COLO668 (cell line): ENCODE measurements at regions not wholly inside any gene's neighbourhood (a gene's known extent, or its start where the extent isn't known, plus 50 kb on each side); places are given as distances from the start of the nearest gene placed in this dataset.

ENCODE experiments used
- DNase-seq: peaks from one replicate; lab custom pipeline; 2025; ENCODE audit not compliant: unreplicated experiment; lab: John Stamatoyannopoulos, UW

DNA sequence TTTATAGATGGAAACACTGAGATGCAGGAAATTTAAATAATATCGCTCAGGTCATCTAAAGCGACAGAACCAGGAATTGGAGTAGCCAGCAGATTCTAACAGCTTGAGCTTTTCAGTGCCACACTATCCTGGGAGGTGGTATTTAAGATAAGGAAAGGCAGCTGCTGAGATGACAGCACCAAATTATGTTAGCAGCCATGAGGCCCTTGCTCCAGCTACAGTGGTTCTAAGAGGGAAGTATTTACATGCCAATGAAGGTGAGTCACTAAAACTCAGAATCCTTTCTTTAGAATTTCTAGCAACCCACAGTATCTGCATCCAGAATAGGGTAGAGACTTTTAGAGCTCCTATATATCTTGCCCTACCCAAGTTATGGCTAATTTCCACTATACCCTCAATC, 127.0 kb upstream of the VLDLR start:
- DNase-seq = no peak

- DNase-seq = no peak
These were observed 126.2 kb upstream of the VLDLR start for GRCh38 chr9:2495221-2496005.

DNA sequence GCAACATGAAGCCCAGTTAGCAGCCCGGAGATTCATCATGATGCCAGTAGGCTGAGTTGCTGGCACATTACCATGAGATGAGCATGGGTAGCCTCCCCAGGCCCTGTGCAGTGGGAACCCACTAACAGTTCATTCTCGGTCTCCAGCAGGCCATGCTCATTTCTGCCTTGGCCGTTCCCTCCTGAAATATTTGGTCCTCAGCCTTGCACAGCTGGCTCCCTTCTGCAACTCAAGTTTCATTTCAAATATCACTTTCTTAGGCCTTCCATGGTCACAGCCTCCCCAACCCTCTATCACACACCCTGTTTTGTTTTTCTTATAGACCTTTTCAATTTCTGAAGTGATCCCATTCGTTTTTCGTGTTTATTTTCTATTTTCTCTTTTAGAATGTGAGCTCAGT, 125.4 kb upstream of the VLDLR start:
- DNase-seq = no peak

- DNase-seq = no peak
These were observed 124.7 kb upstream of the VLDLR start for GRCh38 chr9:2496934-2497333.

DNA sequence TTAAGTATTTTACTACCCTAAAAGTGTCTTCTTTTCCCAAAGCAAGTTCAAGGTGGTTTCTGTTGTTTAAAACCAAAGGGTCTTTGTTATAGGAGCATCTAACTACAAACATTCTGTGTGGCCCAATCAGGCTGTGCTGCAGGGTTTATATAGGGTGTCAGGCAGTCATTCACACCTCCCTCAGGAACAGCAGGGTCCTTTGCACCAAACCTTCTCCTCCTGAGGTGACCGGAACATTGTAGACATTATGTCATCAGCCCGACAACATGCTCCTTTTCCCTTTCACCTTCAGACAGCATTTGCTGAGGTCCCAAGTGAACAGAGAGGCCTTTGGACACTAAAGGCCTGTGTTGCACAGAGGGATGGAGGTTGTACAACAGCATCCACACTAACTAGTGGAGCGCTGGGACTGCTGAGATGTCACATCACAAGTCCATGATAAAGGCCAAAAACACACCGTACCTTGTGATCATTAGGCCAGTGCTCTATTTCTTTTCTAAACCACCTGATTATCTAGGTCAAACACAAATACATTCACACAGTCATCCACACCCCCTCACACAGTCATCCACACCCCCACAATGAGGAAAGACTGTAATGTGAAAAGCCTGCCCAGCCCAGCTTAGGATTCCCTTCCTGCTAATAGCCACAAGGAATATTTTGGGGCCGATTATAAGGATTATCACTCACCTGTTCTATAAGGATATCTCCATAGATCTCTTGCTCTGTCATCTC, 123.8 kb upstream of the VLDLR start:
- no peak for DNase-seq

GRCh38 chr9:2502210-2502609, 119.4 kb upstream of the VLDLR start:
- DNase-seq = no peak

DNA sequence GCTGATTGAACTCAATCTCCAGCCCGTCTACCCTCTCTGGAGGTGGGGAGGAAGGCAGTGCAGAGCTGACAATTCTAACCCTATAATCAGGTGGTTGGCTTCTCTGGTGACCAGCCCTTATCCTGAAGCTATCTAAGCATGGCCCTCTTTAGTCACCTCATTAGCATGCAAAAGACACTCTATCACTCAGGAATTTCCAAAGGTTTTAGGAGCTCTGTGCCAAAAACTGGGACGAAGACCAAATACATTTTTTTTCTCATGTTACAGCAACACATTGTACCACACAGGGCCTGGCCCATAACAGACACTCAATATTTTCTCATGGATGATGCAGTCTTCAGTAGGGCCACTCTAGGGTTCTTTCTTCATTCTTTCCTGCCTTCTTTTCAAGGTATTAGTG, 118.8 kb upstream of the VLDLR start:
- DNase-seq = no peak

- DNase-seq = no peak
These were observed 115.3 kb upstream of the VLDLR start for GRCh38 chr9:2506321-2506720.

- no peak for DNase-seq
These were observed 98.0 kb upstream of the VLDLR start for GRCh38 chr9:2523591-2523990.

DNA sequence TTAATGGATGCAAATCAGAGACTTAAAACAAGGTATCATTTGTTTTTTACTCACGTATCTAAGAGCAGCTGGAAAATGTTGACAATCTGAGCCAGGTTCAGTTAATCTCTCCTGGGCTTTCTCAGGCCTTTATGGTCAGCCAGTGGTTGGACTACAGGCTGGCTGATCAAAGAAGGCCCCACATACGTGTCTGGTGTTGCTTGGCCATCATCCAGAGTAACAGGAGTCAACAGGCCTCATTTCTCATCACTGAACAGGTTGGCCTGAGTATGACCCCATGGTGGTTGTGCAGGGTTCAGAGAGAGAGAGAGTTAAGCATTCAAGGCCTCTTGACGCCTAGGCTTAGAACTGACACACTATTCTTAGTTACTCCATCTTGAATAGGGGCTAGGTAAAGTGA, 97.0 kb upstream of the VLDLR start:
- no peak for DNase-seq

- DNase-seq = no peak
These were observed 96.4 kb upstream of the VLDLR start for GRCh38 chr9:2525147-2525546.

- no peak for DNase-seq
These were observed 95.3 kb upstream of the VLDLR start for GRCh38 chr9:2526071-2526828.

DNA sequence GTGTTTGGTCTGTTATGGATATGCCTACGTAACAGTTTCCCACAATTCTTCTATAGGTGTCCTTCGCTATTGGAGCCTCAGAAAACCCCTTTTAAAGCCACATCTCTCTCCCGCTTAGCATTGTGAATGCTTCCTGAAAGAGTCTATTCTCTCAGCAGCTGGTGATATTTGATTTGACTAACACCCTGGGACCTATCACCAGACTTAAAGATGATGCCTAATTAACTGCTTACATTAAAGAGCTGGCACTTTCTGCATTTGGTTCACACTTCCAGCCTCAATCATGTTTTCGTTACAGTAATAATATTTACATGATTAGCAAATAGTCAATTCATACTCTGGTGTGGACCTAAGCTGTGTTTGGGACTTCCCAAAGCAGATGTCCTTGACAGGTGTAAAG, 90.1 kb upstream of the VLDLR start:
- no peak for DNase-seq

DNA sequence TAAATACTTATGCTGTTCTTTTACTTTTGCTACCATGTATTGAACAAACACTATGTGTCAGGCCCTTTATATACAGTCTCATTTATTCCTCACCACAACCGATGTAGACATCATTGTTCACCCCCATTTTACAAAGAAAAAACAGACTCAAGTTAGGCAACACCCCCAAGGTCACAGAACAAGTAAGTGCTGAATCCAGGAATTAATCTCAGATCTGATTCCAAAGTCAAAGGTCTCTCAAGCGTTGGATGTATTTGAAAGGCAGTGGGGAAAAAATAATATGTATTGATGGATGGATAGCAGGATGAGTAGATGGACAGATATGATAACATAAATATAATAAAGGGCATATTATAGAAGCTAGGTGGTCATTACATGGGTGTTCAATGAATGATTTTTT, 85.1 kb upstream of the VLDLR start:
- DNase-seq = no peak

DNA sequence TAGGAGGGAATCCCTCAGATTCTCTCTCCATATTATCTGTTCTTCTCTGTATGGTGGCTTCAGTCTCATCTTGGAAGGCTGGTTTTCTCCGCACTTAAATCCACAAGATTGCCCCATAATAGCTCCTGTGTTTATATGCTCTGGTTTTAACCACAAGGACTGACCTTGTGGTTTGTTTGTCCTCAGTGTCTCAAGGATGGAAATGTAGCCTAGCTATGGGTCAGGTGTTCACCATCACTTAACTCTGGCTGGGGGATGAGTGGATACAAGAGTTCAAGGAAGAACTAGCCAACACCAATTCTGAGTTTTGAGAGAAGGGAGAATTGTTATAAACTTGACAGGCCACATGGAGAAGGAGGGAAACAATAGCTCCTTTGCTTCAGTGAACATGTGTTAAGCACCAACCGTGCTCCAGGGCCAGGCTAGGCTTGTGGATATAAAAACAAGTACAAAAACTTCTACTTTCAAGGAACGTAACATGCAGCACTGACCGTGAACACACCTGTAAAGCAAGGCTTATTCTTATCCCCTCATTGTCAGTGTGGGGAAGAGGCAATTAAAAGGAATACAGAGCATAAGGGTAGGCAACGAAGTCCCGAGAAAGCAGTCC, 75.6 kb upstream of the VLDLR start:
- DNase-seq = no peak

GRCh38 chr9:2555899-2556600, 65.5 kb upstream of the VLDLR start:
- DNase-seq = peak; percentile 8

- DNase-seq = no peak
These were observed 63.9 kb upstream of the VLDLR start for GRCh38 chr9:2557693-2558092.

DNA sequence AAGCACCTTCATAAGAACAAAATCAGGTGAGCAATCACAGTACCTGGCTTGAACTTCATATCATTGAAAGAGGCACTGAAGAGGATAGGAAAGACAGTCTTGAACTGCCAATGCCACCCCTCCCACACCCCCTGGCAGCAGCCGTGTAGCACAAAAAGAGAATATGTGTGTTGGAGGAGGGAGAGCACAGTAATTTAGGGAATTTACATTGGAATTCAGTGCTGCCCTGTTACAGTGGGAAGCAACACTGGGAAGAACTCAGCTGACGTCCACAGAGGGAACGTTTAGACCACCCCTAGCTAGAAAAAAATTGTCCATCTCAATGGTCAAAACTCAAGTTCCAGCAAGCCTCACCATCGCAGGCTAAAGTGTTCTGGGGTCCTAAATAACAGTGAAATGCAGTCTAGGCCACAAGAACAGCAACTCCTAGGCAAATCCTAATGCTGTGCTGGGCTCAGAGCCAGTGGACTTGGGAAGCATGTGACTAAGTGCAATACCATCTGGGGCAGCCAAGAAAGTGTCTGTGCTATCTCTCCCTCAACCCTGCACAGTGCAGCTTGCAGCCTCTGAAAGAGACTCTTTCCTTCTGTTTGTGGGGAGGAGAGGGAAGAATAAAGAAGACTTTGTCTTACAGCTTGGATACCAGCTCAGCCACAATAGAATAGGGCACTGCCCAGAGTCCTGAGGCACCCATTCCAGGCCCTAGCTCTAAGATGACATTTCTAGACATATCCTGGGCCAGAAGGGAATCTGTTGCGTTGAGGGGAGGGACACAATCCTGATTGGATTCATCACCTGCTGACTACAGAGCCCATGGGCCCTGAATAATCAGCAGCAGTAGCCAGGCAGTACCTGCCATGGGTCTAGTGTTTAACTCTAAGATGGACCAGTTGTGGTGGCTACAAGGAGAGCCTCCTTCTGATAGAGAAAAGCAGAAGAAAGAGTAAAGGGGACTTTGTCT, 62.1 kb upstream of the VLDLR start:
- DNase-seq = no peak

DNA sequence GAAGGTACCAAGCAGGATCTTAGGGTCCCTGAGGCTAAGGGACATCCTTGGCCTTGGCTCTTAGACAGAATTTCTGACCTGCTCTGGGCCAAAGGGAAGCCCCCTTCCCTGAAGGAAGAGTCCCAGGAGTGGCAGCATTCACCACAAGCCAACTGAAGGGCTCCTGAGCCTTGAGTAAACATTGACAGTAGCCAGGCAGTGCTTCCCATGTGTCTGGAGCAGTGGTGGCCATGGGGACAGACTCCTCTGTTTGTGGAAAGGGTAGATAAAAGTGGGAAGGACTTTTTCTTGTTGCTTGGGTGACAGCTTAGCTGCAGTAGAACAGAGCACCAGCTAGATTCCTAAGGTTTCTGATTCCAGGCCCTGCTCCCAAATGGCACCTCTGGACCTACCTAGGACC, 61.4 kb upstream of the VLDLR start:
- DNase-seq = peak; percentile 61
